Prostate gland (tissue), 2 donors: ENCODE measurements at regions not wholly inside any gene's neighbourhood (a gene's known extent, or its start where the extent isn't known, plus 50 kb on each side); places are given as distances from the start of the nearest gene placed in this dataset.

Experiments used
- POLR2A ChIP-seq: fragments of 450-650 bp; IDR thresholded peaks from one replicate; pipeline ENCODE4 v1.6.1; 2016; ENCODE audit warnings: antibody characterized with exemption, mild to moderate bottlenecking
- POLR2AphosphoS5 ChIP-seq: sonication (generic); formaldehyde crosslinking; IDR thresholded peaks from one replicate; pipeline ENCODE4 v1.6.1; 2017; ENCODE audit warnings: antibody characterized with exemption
- TF ChIP-seq, protein P1 (sequence below), 4 experiments: fragments of 200-600 bp in 2 of 4; fragments of 450-650 bp in 2 of 4; sonication (generic) in 2 of 4; IDR thresholded peaks; 1 replicate in 3 of 4; 2 replicates in 1 of 4; pipeline ENCODE4 v1.5.1; 2016 to 2019; ENCODE audit warnings: antibody characterized with exemption in 4 of 4, mild to moderate bottlenecking in 2 of 4, moderate library complexity in 2 of 4

DNA sequence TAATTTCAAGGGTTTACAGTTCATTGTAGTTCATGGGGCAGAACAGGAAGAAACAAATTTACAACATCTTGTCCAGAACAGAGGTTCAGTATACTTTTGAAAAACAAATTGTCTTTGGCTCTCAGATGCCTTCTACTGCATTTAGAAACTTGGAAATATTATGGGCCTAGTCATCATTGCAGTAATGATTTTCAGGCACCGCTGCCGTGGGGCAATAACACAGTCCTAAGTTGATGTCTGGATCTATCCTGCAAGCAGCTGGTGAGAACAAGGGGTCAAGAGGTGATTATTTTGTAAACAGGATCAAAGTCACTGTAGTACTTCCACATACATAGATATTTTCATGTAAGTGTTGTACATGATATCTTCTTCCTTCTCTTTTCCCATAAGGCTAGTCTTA lies 82.5 kb upstream of the CAST start:
- TF ChIP-seq, protein P1, sequence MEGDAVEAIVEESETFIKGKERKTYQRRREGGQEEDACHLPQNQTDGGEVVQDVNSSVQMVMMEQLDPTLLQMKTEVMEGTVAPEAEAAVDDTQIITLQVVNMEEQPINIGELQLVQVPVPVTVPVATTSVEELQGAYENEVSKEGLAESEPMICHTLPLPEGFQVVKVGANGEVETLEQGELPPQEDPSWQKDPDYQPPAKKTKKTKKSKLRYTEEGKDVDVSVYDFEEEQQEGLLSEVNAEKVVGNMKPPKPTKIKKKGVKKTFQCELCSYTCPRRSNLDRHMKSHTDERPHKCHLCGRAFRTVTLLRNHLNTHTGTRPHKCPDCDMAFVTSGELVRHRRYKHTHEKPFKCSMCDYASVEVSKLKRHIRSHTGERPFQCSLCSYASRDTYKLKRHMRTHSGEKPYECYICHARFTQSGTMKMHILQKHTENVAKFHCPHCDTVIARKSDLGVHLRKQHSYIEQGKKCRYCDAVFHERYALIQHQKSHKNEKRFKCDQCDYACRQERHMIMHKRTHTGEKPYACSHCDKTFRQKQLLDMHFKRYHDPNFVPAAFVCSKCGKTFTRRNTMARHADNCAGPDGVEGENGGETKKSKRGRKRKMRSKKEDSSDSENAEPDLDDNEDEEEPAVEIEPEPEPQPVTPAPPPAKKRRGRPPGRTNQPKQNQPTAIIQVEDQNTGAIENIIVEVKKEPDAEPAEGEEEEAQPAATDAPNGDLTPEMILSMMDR (IDR thresholded peaks at IDR 0.05) = no peak
- no peak for TF ChIP-seq POLR2AphosphoS5
- no peak for TF ChIP-seq POLR2A
